HG02938 (cell line): ENCODE measurements at regions not wholly inside any gene's neighbourhood (a gene's known extent, or its start where the extent isn't known, plus 50 kb on each side); places are given as distances from the start of the nearest gene placed in this dataset.

Source experiments
- ATAC-seq: cut with Tn5 transposase; IDR thresholded peaks from one replicate; pipeline ENCODE4 v1.9.1; 2021; ENCODE audit warnings: mild to moderate bottlenecking, moderate library complexity; ENCODE audit not compliant: unreplicated experiment

DNA sequence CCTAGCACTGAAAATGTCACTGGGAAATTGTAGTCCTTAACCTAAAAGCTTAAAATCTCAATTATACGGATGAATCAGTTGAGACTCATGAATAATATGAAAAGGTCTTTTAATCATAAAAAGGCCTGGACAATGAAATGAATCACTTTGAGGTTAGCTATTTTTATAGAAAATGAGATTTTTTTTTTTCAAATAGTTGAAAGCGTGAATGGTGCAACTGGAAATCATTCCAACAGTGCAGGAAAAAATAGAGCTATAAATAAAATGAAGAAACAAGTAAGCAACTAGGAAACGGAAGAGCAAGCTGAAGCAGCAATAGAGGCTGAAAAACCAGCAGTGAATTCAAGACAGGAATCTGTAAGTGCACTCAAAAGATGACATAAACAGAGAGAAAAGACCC, 142.9 kb downstream of the BACH1 start:
- no peak for ATAC-seq

DNA sequence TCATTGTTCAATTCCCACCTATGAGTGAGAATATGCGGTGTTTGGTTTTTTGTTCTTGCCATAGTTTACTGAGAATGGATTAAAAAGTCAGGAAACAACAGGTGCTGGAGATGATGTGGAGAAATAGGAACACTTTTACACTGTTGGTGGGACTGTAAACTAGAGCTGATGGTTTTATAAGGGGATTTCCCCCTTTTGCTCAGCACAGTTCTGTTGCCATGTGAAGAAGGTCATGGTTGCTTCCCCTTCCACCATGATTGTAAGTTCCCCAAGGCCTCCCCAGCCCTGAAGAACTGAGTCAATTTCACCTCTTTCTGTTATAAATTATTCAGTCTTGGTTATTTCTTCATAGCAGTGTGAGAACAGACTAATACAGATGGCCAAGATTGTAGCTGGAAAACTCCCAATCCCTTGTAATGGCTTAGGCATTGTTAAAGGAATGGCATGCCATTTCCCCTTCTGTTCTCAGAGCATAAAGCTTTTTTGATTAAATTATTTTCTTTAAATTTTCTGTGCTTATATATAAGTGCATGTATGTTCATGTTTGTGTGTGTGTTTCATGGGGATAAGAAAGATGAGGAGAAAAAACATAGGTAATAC, 144.8 kb downstream of the BACH1 start:
- ATAC-seq: no peak

DNA sequence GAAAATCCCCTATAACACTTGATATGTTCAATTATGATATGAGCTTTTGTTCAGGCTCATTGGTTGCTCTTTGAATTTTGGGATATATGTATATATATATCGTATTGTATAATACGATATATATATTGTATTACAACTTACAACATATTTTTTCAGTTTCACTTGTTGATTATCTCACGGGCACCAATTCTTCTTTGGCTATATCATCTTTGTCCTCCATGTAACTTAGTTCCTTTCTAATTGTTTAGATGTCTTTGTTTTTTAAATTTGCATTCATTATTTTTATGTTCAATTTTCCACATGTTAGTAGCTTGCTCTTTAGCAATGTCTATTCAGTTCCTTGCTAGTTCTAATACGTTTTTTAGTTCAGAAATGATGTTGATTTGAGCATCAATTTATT, 150.0 kb downstream of the BACH1 start:
- ATAC-seq: no peak

DNA sequence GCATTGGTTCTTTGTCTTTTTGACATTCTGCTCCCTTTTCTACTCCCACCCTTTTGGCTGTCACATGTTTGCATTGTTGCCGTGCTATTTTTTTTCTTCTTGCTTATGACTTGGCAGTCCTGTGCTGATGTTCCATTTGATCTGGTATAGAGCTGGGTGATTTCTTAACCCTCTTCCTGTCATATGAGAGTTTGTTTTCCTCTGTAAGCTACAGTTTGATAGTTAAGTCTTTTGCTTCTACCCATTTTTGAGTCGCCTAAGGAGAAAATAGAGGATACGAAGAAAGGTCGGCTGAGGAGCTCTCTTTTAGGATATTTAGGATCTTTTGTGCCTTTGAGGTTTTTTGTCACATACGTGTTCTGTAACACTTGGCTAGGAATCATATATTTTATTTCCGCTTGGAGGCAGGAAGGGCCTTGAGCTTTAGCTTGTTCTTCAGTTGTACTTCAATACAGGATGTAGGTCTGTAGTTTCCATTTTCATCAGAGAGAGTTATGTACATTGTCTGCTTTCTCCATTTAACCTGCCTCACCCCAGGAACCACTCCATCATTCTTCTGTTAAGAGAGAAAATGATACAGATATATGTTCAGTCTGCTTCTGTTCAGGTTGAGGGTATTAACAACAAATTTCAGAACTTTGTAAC, 150.7 kb downstream of the BACH1 start:
- no peak for ATAC-seq

DNA sequence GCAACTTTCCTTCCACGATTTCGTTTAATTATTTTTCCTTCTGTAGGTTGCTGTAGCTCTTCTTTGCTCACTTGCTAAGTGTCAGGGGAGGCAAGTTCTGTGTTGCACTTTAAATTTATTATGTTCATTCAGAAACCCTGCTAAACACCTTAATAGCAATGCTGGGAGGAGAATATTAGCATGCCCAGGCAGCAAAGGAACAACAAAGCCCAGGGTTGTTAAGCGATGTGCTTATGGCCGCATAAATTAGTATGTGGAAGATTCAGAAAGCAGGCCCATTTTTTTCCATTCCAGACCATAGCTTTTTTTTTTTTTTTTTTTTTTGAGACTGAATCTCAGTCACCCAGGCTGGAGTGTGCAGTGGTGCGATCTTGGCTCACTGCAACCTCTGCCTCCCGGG, 151.3 kb downstream of the BACH1 start:
- ATAC-seq: no peak

DNA sequence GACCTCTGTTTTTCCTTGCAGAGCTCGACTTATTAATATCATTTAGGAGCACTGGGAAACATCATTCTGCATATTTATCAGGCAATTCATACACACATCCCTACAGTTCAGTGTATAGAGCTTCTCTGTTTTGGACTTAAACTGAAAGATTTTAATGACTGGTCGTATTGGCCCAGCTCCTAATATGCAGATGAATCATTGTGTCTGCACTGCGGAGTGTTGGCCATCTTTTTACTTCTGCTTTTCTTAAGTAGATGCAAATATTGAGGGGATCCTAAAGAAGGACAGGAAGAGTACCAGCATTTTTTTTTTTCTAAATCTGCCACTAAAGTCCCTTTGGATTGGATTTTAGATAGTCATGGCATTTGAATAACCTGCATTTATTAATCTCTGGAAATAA, 154.8 kb downstream of the BACH1 start:
- ATAC-seq: peak; percentile 59

DNA sequence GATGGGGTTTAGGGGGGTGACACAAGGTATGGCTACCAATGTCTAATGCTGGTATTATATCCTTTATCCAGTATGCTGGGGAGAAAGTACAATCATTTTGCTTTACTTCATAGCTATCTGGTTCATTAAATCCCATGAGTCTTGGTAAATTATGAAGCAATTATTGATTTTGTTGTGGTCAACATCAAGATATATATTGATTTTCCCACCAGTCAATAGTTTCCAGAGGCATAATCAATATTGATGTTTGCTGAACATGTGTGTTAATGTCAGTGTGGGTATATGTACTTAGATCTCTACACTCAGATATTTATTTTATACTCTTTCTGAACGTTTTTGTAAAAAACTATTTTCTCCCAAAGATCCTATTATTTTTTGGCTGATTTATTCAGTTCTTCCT, 155.5 kb downstream of the BACH1 start:
- no peak for ATAC-seq

DNA sequence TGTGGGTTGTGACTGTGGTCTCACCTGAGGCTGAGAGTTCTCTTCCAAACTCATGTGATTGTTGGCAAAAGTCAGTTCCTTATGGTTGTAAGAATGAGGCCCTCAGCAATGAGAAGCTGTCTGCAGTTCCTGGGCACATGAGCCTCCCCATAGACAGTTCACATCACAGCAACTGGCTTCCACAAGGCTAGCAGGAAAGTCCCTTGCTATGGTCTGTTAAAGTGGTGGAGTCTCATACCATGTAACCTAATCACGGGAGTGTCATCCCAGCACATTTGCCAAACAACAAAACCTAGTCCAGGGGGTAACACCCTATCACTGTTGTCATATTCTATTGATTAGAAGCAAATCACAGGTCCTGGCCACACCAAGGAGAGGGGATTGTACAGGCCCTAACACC, 163.8 kb downstream of the BACH1 start:
- no peak for ATAC-seq

DNA sequence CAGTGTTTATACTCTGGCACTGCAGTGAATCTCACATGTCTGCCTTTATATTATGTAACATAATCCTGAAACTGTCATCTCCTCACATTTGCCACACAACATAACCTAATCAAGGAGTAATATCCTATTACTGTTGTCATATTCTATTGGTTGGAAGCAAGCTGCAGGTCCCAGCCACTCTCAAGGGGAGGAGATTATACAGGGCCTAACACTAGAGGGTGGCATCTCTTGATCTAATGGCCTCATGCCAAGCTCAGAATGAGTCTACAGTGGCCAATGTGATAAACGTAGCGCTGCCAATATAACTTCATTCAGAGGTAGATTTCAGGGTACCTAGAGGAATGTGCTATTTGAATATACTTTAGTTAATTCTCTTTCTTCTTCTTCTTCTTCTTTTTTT, 166.8 kb downstream of the BACH1 start:
- no peak for ATAC-seq

DNA sequence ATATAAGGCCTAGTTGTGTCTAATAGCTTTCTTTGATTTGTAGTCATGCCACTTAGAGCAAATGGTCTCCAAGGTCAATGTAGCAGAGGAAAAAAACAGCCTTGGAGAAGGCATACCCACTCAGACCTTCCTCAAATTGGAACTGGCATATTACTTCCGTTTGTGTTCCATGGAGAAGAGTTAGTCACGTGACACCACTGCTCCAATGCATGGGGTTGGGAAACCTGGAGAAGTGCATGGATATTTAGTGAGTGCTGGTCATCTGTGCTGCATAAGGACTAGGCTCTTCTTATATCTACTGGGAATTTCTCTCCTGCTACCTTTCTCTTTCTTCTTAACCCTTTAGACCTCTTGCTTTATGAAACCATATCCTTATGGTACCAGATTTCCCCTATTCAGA, 167.8 kb downstream of the BACH1 start:
- no peak for ATAC-seq

DNA sequence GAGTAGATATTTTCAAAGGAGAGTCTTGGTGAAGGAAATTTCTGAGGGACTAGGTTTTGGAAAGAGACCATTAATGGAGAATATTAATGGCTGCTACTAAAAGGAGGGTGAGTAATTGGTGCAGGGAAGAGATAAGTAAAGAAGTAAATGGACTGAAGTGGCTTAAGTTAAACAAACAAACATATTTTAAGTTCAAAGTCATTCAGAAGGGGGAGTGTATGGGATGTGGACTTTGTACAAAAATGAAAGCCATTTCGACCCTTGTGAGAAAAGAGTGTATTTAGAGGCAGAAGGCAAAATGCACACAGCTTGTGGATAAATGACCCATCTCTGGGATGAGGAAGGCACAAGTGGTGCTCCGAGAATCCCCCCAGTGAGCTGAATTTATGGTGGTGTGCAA, 171.7 kb downstream of the BACH1 start:
- ATAC-seq: no peak

DNA sequence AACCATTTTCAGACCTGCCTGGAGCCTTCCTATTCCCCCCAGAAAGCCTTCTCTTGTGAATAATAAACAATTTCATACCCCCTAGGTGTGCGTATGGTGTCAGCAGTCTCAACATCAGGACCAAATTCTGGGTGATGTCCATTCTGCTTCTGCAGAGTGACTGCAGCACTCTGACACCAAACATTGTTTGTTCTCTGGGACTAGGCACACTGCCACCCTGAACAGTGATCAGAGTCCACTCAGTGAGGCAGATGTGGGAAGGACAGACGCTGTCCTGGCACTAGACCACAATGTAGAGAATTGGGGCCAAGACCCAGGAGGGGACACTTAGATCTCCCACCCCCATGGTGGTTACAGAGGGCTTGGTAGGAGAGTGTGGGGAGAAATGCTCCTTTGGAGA, 175.1 kb downstream of the BACH1 start:
- no peak for ATAC-seq

DNA sequence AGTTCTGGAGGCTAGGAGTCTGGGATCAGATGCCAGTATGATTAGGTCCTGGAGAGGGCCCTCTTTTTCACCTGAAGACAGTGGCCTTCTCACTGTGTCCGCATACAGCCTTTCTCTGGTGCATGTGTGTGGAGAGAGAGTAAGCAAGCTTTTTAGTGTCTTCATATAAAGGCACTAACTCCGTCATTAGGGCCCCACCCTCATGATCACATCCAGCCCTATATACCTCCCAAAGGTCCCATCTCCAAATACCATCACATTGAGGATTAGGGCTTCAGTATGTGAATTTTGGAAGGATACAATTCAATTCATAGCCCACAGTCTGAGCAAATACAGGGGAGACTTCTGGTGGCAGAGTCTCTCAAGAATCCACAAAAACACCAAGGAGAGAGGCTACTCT, 176.6 kb downstream of the BACH1 start:
- no peak for ATAC-seq

DNA sequence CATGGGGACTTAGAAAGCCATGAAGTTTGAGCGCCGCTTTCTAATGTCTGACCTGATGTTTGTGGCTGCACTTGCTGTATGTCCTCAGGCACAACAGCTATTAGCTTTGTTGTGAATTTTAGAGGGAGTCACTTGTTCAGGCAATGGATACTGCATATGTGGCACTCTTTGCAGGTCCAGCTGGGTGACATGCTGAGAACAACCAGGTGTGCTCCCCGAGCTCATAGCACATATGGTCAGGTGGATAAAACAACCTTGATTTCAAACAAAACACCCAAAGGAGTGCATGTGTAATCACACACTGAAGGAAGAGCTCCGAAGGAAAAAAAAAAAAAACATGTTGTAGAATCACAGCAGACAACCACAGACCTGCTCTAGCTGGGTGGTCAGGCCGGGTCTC, 178.6 kb downstream of the BACH1 start:
- ATAC-seq: no peak

DNA sequence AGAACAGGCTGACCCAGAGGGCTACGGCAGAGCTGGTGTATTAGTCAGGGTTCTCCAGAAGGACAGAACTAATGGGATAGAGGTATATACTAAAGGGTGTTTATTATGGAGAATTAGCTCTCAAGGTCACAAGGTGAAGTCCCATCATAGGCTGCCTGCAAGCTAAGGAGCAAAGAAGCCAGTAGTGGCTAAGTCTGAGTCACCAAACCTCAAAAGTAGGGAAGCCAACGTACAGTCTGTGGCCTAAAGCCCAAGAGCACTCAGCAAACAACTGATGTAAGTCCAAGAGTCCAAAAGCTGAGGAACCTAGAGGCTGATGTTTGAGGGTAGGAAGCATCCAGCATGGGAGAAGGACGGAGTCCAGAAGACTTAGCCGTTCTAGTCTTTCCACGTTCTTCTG, 179.2 kb downstream of the BACH1 start:
- ATAC-seq: no peak

DNA sequence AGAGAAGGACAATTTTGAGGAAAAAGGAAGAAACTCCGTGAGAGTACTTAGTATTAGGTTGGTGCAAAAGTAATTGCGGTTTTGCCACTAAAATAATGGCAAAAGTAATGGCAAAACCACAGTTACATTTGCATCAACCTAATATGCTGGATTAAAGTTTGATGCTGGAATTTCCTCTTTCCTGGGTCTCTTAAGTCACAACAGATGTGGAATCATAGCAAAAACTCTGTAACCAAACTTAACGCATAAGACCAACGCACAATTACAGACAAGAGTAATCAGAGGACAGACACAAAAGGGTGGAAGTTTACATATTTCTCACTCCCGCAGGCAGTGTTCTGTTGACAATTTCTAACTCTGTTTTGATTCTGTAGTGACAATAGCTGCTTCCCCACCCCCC, 182.4 kb downstream of the BACH1 start:
- ATAC-seq: no peak

DNA sequence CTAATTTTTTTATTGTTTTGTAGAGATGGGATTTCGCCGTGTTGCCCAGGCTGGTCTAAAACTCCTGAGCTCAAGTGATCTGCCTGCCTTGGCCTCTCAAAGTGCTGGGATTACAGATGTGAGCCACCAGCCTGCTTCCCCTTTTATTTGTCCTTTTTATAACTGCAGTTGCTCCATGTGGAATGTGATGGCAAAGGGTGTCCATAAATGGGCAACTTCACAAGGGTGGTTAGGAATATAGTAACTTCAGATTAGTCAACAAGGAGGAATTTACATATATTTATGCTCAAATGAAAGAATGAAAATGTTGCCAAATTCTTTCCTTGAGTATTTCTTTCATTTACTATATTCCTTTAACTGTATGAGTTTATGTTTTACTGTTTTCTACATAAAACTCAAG, 182.9 kb downstream of the BACH1 start:
- no peak for ATAC-seq

DNA sequence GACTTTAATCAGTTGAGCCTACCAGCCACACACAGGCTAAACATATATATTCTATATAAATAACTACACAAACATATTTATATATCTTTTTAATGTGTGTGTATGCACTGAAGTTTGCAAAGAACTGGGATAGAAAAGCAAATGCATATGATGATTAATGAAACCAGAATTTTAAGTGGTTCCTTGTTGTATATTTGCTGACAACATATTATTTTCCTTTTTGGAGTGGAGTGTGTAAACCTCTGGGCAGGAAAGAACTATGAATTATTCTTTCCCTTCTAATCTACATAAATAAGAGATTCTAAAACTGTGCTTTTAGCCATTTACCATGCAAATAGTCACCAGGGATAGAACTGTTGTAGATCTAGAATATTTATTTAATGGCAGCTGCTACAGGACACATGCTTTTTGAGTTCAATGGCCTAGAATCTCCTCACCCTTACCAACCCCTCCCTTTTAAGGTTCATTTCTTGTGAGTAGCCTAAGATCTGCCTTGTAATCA, 187.6 kb downstream of the BACH1 start:
- ATAC-seq: no peak
